GM19463 (cell line): ENCODE measurements at regions not wholly inside any gene's neighbourhood (a gene's known extent, or its start where the extent isn't known, plus 50 kb on each side); places are given as distances from the start of the nearest gene placed in this dataset.

Experiments used
- ATAC-seq: cut with Tn5 transposase; IDR thresholded peaks from one replicate; pipeline ENCODE4 v1.9.1; 2021; ENCODE audit warnings: mild to moderate bottlenecking, moderate library complexity; ENCODE audit not compliant: unreplicated experiment

DNA sequence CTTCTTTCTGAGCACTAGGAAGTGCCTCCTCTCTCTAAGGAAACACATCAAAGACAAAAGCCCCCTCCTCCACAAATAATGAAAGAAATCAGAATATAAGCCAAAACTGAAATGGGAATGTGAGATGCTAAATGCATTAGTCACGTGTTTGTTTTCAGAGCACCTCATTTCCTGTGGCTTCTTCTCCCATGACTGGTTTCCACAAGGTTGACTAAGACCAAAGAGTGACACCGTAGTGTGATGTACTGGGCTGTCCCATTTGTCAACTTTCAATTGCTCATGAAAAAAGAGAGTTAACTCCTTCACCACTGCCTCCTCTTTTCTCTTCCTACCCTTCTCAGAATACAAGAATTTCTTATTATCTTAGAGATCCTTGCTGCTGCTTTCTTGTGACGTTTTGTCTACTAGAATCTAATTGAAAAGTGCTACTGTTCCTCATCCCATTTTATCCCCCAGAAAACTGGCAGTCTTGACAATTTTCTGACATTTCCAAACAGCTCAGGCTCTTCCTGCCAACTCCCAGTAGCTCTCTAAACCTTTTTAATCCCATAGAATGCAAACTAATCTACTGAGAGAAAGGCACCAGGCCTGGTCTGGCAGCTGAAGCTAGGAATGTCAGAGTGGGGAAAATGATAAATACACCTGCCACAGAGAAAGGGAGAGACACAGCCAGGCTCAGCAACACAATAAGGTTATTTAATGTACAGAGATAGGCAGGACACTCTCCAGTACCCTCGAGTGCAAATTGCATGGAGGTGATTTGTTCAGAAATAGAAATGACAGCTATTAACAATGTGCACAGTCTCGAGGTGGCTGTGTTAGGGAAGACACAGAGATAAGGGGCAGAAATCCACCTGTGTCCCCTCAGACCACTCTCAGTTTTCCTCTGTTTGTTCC, 671.7 kb upstream of the NRSN1 start:
- ATAC-seq: no peak

DNA sequence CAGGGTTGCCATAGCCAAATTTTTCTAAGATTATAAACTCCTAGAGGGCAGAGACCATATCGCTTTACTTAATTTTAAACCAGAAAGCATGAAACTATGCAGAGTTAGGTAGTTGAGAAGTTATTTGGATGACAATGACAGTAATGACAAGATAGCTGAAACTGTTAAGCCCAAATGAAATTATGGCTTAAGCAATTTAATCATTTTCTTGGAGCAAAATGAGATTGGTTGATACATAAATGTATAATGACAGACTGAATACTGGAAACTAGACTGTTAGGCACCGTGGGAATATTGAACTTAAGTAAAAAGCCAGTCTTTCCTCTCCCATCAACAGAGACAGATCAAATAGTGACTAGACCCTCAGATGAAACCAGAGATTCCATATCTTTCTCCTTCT, 670.3 kb upstream of the NRSN1 start:
- no peak for ATAC-seq

DNA sequence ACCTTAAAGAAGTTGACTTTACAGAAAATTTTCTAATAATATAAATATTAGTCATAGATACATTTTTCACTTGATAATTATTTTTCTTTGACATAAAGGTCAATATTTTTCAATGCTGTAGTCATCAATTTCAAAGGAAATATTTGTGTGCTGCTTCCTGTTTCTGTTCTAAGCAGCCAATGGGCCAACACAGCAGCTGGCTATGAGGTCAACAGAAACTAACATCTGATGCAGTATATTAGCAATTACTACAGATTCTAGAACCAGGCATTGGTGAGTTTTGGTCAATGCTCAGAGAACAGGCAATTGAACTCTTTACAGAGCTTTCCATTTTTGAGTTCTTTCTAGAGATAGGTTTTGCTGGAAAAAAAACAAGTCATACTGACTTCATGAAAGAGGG, 669.6 kb upstream of the NRSN1 start:
- ATAC-seq: no peak

DNA sequence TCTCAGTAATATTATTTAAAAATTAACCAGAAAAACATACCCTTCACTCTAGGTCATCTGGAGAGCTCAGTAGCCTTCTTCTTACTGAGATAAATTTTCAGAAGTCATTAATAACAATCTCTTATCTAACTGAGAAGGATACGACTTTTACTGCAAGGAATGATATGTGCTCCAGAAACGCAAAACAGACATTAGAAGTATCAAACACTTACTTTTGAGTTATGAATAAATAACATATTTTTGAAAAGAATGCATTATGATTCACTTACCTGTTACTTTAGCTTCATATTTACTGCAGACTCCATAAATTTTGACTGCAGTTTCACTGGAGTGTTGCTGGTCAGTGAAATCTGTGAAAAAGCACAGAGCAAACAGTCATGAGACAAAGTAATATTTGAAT, 668.7 kb upstream of the NRSN1 start:
- no peak for ATAC-seq

DNA sequence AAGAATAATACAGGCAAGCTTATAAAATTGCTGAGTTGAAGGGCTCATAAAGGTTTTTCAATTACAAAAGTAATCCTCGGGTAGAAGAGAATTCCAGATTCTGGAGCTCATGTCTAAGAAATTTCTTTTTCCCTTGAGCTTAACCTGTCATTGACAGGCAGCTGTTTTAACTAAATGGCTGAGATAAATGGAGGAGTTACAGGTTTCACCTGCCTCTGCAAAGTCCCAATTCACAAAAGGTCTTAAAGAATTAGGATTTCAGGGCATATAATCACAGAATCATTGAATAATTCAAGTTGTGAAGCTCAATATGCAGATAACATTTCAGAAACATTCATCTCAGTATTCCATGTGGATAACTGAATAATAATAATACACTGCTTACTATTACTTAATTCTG, 660.1 kb upstream of the NRSN1 start:
- no peak for ATAC-seq

DNA sequence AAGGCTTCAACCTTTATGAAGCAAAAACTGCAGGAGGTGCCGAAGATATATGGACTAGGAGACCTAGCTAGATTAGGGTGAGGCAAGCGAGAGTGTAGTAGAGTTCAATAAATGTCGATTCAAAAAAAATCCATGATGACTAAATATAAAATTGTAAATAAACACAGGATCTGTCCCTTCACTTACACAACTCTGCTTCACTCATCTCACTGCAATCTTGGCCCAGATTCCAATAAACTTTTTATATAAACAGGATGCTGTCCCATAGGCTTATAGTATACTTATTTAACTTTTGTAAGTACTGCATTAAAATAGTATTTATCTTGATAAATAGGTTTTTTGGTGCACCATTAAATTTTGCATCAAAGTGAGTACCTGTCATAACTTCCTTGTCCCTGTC, 648.4 kb upstream of the NRSN1 start:
- no peak for ATAC-seq

DNA sequence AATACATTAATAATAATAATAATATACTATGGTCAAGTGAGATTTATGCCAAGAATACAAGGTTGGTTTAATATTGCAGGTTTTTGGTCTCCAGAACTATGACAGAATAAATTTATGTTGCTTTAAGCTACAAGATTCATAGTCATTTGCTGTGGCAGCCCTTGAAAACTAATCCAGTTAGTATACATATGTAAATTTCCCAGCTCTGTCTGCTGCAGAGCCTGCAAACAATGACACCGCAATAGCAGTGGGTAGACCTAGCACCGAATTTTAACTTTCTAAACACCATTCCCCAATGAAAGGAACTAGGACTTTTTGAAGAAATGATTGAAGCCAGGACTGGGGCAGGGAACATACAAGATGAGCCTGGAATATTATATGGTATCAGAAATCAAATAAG, 647.7 kb upstream of the NRSN1 start:
- no peak for ATAC-seq

DNA sequence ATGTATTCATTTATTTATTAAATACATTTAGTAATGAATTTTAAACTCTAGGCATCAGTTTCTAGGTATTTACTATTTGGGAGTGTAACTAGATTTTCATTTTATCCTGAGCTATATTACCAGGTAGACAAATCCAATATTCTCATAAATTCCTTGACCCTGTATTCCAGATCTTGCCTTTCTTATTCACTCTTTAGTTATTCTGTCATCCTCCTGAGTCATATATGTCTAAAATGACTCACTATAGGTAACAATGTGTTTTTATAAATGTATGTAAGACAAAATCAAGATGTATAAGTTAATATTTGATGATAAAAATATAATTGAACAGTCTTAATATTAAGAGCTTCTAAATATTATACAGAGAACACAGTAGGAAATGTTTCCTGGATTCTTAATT, 642.1 kb upstream of the NRSN1 start:
- ATAC-seq: no peak

DNA sequence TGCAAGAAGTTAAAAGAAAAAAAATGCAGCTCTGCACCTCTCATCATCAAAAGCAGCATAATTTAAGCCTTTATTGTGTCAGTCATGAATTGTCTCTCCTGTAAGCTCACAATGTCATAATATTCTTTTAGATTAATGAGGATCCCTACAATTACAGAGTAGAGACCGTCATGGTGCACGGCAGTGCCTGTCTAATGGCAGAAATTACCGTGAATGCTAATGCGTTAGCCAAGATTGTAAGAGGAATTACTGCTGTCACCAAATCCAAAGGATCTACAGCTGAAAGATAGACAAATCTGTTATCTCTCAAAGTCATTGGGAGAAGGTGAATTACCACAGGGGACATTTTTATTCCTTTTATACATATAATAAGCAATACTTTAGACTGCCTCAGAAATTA, 631.6 kb upstream of the NRSN1 start:
- ATAC-seq: no peak

DNA sequence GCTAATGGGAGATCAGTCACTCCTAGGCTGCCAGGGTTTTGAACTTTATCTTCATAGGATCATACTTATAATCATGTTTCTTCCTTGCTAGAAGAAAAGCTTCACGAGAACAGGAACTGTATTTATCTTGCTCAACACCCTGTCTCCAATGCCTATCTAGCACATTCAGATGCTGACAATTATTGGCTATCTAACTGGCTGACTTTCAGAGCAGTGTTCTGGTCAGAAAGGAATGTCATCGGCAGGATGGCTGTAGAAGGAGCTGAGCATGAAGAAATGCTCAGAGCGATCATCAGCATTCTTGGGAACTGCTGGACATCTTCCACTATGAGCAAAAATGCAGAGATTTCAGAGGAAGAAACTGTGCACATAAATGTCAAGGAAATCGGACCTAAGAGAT, 628.0 kb upstream of the NRSN1 start:
- no peak for ATAC-seq

DNA sequence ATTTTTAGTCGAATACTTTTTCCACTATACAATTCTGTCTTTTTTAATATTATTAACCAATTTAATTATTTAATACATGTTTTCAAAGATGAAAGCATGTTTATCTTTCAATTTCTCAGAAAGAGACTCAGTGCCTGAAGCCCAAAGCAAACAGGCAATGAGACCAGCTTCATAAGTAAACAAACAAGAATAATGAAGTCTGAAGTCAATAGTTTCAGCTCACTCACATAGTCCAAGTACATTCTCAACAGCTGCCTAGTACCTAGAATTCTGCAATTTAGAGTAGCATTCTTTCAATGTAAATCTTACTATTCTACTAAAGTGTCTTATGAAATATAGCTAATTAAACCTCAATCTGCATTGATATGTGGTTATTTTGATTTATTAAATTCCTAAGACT, 626.5 kb upstream of the NRSN1 start:
- no peak for ATAC-seq

DNA sequence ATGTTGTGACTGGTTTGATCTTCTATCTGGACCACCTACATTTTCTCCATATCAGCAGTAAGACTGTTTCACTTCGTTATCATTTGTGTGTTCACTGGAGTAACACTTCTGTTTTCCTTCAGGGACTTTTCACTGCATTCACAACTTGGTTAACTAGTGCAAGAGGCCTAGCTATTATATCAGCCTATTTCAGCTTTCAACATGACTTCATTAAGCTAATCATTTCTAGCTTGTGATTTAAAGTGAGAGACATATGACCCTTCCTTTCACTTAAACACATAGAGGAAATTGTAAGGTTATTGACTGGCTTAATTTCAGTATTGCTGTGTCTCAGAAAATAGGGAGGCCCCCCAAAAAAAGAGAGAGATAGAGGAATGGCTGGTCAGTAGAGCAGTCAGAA, 622.8 kb upstream of the NRSN1 start:
- ATAC-seq: no peak

DNA sequence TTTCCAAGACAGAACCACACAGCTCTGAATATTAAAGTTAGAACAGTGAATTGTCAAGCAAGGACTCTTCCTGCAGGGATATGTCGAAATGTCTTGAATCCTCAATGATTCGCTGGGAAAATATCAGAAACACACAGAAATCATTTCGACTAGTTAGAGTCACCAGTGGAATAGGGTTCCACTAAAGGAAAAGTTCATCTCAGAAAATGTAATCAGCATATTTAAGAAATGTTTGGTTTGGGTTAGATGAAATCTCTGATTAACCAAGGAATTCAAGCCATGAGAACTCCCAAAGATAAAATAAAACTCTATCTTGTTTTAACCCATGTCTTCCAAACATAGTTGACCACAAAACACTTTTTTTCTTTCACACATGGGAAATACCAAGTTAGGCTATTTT, 621.0 kb upstream of the NRSN1 start:
- no peak for ATAC-seq

DNA sequence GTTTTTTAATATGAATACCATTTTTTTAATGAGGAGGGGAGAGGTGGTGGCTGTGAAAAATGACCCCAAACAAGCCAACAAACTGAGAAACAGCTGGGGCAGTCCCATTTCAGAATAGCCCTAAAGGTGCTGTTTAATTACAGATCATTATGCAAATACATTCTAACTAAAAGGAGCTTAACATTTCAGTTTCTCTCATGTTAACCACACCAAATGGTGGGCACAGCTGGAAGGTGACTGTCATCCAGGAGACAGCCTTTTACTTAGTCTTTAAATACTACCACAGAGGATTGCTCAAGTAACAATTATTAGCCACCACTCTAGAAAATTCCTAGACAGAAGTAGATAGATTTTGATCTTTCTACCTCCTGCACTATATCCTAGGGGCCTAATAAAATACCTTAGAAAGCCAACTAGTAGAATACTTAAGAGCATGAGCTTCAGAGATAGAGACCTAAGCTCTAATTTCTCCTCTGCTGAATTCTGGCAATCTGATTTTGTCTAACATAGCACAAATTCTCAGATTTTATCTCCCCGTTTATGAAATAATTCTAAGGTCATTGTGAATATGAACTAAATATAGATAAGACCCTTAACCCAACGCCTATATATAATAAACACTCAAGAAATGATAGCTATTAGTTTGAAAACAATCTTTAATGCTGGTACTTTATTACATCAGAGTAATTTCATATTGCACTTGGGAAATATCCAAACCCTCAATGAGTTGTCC, 615.1 kb upstream of the NRSN1 start:
- no peak for ATAC-seq

DNA sequence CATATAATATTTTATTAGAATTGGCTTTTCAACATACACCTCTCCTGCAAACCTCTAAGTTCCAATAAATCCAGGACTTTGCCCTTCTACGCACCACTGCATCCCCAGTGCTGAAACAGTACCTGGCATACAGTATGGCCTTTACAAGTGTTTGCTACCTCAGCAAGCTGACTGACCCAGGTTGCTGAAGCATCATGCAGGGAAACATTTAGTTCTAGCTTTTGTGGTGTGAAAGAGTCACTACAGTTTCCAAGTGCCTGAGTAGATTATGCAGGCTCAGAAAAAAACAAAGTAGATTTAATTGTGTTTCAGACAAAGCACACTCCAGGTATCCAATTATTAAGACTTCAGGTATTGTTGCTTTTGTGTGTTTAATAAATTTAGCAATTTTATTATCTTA, 614.2 kb upstream of the NRSN1 start:
- ATAC-seq: no peak

DNA sequence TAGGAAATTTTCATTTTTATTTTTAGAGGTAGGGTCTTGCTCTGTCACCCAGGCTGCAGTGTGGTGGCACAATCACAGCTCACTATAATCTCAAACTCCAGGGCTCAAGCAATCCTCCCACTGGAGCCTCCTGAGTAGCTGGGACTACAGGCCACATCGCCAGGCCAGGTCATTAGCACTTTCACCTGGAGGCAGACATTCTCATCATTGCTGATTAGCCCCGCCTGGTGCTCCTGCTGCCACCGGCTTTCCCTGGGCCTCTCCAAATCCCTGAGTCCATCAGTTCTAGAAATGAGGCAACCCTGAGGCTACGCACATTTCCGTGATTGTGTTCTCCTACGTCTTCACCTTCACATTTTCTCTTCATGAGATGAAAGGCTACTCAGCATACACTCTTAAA, 607.7 kb upstream of the NRSN1 start:
- ATAC-seq: no peak

DNA sequence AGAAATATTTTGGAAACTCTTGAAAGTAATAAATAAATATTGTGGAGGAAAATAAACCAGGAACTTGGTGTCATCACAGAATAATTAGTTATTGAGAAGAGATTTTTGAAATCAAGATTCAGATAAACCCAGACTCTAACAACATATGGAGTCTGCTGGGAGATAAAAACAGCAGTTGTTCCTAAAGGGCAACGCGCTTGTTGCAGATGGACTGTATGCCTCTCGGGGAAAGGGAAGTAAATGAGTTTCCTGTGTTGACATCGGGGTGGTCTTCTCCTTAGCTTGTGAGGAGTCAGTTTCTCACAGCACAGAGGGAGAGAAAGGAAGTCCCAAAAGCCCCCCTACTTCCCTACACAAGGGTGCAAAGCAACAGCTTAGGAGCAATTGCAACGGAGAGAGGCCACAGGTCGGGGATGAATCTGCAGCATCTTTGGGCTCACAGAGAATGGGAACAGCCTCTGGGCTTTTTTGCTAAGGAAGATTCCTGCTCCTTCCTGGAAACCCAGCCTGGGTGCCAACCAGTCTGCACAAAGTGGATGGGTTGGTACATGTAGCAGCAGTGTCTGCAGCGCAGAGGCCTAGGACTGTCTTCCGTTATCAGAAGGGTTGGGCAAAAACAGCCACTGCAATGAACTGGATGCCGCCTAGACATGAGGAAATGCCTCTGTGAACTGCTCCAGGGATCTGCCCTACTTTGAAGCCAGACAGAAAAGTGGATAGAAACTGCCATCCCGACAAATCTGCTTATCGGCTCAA, 603.0 kb upstream of the NRSN1 start:
- no peak for ATAC-seq

DNA sequence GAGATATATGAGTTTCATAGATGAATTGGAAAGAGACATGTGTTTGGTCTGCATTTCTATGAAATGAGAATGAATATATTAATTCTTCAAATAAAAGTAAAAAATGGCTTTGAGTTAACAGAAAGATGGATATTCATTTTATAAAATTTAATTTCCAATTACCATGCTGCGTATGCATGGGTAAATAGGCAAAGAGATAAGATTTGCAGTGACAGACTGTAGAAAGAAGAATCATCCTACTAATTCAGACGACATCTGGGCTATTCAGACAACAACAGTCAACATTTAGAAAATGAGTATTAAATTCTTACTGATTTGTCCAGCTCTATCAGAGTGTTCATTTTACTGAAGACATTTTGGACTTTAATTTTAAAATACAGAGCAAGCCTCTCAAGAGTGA, 602.2 kb upstream of the NRSN1 start:
- ATAC-seq: no peak

DNA sequence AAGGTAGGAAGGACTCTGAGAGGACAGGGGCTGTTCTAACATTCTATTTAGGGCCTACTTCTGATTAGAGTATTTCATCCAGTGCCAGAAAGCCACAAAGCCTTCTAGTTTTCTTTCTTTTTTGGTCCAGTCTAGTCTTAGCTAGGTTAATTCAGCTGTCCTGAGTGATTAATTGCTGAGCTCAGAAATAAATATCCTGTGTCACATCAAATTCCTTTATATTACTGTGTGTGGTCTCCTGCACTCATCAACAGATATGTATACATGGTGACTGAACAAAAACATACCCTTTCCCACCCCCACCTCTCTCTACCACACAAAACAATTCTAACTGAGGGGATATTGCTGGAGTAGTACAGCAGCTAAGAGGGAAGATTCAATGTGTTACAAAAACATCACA, 601.5 kb upstream of the NRSN1 start:
- no peak for ATAC-seq

DNA sequence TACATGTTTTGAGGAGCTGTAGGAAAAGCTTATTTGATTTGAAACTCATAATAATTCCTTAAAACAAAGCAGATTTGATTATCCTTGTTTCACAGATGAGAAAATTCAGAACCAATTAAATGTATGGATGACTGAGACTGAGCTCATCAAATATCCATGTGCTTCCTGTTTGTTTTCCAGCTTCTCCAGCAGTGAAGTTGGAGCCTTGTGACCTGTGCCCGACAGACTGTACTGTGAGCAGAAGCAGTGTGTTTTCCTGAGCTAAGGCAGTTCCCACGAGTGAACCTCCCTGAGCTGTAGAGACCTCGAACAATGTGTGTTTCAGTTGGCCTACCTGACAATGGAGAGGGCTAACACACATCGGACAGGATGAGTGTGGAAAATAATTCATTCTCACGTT, 599.5 kb upstream of the NRSN1 start:
- no peak for ATAC-seq

DNA sequence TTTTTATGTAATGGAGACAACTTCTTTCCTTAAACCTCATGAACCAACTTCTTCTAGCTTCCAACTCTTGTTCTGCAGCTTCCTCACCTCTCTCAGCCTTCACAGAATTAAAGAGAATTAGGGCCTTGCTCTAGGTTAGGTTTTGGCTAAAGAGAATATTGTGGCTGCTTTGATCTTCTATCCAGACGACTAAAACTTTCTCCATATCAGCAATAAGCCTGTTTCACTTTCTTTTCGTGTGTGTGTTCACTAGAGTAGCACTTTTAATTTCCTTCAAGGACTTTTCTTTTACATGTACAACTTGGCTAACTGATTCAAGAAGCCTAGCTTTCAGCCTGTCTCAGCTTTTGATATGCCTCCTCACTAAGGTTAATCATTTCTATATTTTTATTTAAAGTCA, 596.1 kb upstream of the NRSN1 start:
- no peak for ATAC-seq

DNA sequence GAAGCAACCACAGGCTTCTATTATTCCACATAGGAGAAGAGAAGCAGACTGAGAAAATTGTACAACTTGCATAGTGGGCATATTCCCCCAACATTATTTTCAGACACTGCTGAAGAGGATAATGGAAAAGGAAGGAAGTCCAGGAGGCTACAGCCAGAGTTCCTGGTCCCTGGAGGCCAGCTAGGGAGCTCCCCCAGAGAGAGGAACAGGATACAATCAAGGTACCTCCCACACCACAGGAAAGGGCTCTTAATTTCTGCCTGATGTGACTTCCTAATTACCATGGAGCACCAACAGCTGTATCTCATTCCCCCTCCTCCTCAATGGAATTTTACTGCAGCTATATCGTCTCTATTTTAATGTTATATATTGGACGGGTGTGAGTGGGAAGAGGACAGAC, 594.3 kb upstream of the NRSN1 start:
- ATAC-seq: no peak
